SK-N-MC (cell line): ENCODE measurements at regions not wholly inside any gene's neighbourhood (a gene's known extent, or its start where the extent isn't known, plus 50 kb on each side); places are given as distances from the start of the nearest gene placed in this dataset.

Source experiments
- DNase-seq: peaks from one replicate; pipeline ENCODE4 v3.0.0-alpha.2; 2011; ENCODE audit warnings: low read depth, low spot score
- H3K27ac ChIP-seq: fragments of 200-600 bp; sonication (generic); 2 replicates; pipeline ENCODE4 v1.5.1; 2016; ENCODE audit warnings: mixed run types
- H3K36me3 ChIP-seq: fragments of 200-600 bp; sonication (generic); 2 replicates; pipeline ENCODE4 v1.6.1; 2017; ENCODE audit warnings: antibody characterized with exemption, low read length, mixed read lengths; ENCODE audit not compliant: insufficient read depth
- H3K4me3 ChIP-seq: fragments of 200-600 bp; sonication (generic); 2 replicates; pipeline ENCODE4 v1.5.1; 2016
- H3K9ac ChIP-seq: fragments of 200-600 bp; sonication (generic); 2 replicates; pipeline ENCODE4 v1.8.0; 2017; ENCODE audit warnings: mixed run types, mixed read lengths; ENCODE audit not compliant: insufficient read length
- H3K9me3 ChIP-seq: fragments of 200-600 bp; sonication (generic); 2 replicates; pipeline ENCODE4 v1.6.1; 2017; ENCODE audit warnings: low read depth, mild to moderate bottlenecking, antibody characterized with exemption, low read length, moderate library complexity, mixed read lengths
- EZH2 ChIP-seq: fragments of 200-600 bp; sonication (generic); IDR thresholded peaks from one replicate; pipeline ENCODE4 v1.6.1; 2017; ENCODE audit warnings: antibody characterized with exemption
- FOXP2 ChIP-seq: optimal IDR thresholded peaks from 2 replicates; pipeline ENCODE3; 2011; ENCODE audit warnings: mild to moderate bottlenecking, moderate library complexity; ENCODE audit not compliant: insufficient read depth; ENCODE audit errors: extremely low read length, control extremely low read depth
- POLR2AphosphoS5 ChIP-seq: IDR thresholded peaks from 2 replicates; pipeline ENCODE4 v1.6.1; 2012; ENCODE audit warnings: mild to moderate bottlenecking, low read depth, low read length, borderline replicate concordance

DNA sequence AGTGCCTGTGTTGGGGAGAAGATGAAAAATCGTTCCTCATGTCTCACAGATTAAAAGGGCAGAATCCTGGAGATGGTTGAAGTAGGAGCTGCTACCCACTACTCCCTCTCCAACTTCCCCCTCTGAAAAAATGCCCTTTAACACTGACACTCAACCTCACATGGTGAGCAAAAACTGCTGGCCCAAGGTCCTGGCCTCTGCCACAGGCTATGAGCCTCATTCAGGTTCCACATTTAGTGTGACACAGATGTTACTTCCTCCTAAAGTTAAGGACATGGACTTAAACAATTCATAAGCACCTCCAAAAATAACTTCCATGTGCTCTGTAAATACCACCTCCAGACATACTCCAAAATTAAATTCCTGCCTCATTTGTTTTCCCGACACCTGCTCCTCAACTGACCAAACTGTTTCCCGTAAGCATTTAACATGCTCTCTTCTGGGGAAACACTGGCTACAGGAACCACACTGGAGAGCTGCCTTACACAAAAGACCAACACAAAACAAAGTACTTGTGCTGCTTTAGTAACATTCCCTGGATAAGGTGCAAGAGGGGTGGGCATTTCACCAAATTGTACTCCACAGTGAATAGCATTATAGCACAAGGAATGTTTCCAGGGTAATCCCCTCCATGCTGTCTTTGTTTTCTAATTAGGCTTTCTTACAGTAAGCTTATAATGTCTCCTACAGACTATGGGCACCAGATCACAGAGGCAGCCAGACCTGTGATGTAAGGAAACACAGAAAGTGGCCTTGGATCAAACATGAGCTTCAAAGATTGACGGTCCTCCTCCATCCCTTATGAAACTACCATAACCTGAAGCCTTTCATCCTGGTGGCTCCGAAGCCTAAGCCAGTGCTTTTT, 57.0 kb downstream of the PHLDA1 start:
- H3K27ac ChIP-seq: no peak overlapping the region
- TF ChIP-seq POLR2AphosphoS5 (no peak), FOXP2 (no peak), EZH2 (no peak)
- no peak for DNase-seq

DNA sequence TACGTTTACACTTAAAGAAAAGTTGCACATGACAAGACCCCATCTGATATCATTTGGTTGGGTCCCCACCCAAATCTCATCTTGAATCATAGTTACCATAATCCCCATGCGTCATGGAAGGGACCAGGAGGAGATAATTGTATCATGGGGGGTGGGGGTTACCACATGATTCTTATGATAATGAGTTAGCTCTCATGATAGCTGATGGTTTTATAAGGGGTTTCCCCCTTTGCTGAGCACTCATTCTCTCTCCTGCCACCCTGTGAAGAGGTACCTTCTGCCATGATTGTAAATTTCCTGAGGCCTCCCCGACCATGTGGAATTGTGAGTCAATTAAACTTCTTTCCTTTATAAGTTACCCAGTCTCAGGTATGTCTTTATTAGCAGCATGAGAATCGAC, 60.3 kb downstream of the PHLDA1 start:
- DNase-seq: no peak
- Histone ChIP-seq H3K9ac (no peak overlapping the region), H3K4me3 (no peak overlapping the region), H3K36me3 (no peaks in the 10 kb centered on the region), H3K9me3 (no peaks in the 10 kb centered on the region), H3K27ac (no peak overlapping the region)
- TF ChIP-seq EZH2 (no peak), POLR2AphosphoS5 (no peak), FOXP2 (no peak)

More for the DNA sequence above, 57.0 kb downstream of the PHLDA1 start:
- Histone ChIP-seq H3K9me3 (no peaks in the 10 kb centered on the region), H3K36me3 (no peaks in the 10 kb centered on the region), H3K4me3 (no peak overlapping the region), H3K9ac (no peak overlapping the region)

DNA sequence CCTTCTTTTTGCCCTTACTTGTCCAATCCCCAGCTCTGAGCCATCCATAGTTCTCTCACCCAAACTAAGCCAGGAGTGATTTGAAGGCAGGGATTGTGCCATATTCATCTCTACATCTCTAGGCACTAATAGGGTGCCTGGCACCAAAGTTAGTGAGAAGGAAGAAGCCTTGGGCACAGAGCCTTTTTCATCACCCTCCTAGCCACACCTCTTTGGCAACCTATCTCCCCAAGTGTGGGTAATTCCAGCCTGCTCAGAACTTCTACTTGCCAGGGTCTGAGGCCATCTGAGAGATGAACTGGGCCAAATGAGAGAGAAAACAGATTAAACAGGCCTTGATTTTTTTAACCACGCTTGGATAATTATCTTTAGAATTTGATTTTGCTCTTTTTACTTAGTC, 61.3 kb downstream of the PHLDA1 start:
- Histone ChIP-seq H3K27ac (no peak overlapping the region), H3K9me3 (no peaks in the 10 kb centered on the region), H3K36me3 (no peaks in the 10 kb centered on the region), H3K9ac (no peak overlapping the region), H3K4me3 (no peak overlapping the region)
- TF ChIP-seq POLR2AphosphoS5 (no peak), EZH2 (no peak), FOXP2 (no peak)
- no peak for DNase-seq

DNA sequence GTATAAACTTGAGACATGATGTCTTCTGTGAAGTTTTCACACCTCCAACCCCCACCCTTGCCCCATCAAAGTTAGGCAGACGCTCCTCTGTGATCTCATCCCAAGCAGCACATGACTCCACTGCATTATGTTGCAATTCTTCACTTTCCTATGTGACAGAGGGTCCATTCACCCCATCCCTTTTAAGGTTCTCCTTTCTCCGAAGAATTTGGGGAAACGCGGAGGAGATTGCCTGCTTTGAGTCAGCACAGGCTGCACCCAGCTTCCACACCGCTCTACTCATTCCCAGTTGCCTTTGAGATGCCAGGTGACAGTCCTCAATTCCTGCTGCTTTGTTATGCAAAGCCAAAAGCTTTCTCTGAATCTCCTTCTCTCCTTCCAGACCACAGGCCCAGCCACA, 61.8 kb downstream of the PHLDA1 start:
- TF ChIP-seq POLR2AphosphoS5 (no peak), FOXP2 (no peak), EZH2 (no peak)
- no peak overlapping the region for H3K9ac ChIP-seq
- DNase-seq: no peak
- H3K9me3 ChIP-seq: no peaks in the 10 kb centered on the region
- H3K36me3 ChIP-seq: no peaks in the 10 kb centered on the region
- H3K27ac ChIP-seq: no peak overlapping the region
- H3K4me3 ChIP-seq: no peak overlapping the region

DNA sequence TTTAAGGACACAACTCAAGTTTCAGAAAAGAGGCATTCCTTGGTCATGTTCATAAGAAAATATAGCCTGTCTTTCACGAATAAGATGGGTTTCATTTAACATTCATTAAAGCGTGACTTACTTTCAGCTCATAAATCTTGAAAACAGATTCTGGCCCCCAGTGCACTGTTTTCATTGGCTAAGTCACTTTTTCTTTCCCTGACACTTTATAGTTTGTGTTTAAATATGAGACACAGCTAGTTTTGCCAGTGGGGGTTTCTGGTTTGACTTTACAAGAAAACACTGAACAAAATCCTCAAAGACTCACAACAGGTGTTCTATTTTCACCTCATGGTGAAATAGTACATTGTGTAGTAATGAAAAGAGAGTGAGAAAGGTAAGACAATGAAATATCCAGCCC, 65.9 kb downstream of the PHLDA1 start:
- no peak overlapping the region for H3K27ac ChIP-seq
- no peaks in the 10 kb centered on the region for H3K36me3 ChIP-seq
- no peaks in the 10 kb centered on the region for H3K9me3 ChIP-seq
- no peak overlapping the region for H3K4me3 ChIP-seq
- TF ChIP-seq FOXP2: no peak
- no peak for TF ChIP-seq EZH2
- TF ChIP-seq POLR2AphosphoS5: no peak
- H3K9ac ChIP-seq: no peak overlapping the region
- no peak for DNase-seq

DNA sequence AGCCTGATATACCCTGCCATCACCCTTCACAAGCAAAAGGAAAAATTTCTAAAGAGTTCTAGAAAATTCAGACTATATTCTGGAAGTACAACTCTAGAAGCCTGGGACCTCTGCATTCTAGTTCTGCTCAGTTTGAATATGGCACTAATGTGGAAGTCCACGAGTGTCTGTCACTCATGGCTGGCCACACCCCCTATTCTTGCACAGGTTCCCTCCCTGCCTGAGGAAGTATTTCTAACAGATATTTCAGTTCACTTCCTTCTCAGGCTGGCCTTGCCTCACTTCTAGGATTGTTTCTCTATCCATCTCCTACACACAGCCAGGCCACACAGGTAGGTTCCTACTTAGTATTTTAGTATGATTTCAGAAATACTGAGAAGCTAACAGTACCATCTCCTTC, 67.4 kb downstream of the PHLDA1 start:
- H3K4me3 ChIP-seq: no peak overlapping the region
- no peaks in the 10 kb centered on the region for H3K9me3 ChIP-seq
- DNase-seq: no peak
- H3K36me3 ChIP-seq: no peaks in the 10 kb centered on the region
- H3K9ac ChIP-seq: no peak overlapping the region
- no peak overlapping the region for H3K27ac ChIP-seq
- no peak for TF ChIP-seq EZH2
- TF ChIP-seq POLR2AphosphoS5: no peak
- TF ChIP-seq FOXP2: no peak

DNA sequence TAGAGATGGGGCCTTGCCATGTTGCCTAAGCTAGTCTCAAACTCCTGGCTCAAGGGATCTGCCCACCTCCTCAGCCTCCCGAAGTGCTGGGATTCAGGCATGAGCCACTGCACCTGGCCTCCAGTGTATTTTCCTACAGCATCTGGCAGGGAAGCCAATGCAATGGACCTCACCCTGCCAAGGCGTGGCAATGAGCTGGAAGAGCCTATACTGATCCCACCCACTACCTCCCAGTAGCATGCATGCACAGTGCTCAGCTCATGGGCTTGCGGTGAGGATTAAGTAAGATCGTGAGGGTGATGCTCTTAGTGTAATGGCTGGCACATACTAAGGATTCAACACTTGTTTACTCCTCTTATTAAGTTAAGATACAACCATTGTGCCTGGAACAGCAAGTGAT, 69.7 kb downstream of the PHLDA1 start:
- TF ChIP-seq EZH2: no peak
- no peak for TF ChIP-seq FOXP2
- no peak for TF ChIP-seq POLR2AphosphoS5
- Histone ChIP-seq H3K9me3 (no peaks in the 10 kb centered on the region), H3K4me3 (no peak overlapping the region), H3K36me3 (no peaks in the 10 kb centered on the region), H3K27ac (no peak overlapping the region), H3K9ac (no peak overlapping the region)
- no peak for DNase-seq

DNA sequence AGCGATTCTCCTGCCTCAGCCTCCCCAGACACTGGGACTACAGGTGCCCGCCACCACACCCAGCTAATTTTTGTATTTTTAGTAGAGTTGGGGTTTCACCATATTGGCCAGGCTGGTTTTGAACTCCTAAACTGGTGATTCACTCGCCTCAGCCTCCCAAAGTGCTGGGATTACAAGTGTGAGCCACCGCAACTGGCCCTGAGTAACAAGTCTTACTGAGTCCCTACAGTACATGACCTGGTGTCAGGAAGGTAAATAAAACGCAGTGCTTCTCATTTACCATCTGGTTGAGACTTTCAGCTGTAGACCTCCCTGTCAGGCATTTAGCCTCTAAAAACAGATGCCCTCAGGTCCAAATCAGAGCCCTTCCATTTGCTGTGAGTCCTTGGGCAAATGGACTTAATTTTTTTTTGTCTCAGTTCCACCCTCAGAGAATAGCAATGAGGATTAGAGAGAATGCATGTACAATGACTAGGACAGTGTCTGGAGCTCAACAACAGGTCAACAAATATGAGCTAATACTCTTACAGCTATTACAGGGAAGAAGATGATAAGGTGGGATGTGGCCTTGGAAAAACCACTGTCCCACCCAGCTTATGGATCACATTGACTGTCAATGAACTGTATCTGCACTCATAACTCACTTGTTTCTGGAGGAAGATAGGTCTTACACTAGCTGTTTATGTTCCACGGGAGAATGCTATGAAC, 70.5 kb downstream of the PHLDA1 start:
- TF ChIP-seq POLR2AphosphoS5: no peak
- TF ChIP-seq FOXP2: no peak
- TF ChIP-seq EZH2: no peak
- no peak for DNase-seq
- H3K4me3 ChIP-seq: no peak overlapping the region
- no peak overlapping the region for H3K9ac ChIP-seq
- no peaks in the 10 kb centered on the region for H3K36me3 ChIP-seq
- no peak overlapping the region for H3K27ac ChIP-seq
- no peaks in the 10 kb centered on the region for H3K9me3 ChIP-seq
